GM10248 (cell line): ENCODE measurements at regions not wholly inside any gene's neighbourhood (a gene's known extent, or its start where the extent isn't known, plus 50 kb on each side); places are given as distances from the start of the nearest gene placed in this dataset.

Experiments
- CTCF ChIA-PET: fragments of 300-600 bp; sonication (Branson Sonifier 250); formaldehyde crosslinking; extraction: SDS; loops from one replicate; lab custom pipeline; 2021; ENCODE audit warnings: antibody characterized with exemption; lab: Yijun Ruan, JAX
- POLR2A ChIA-PET: fragments of 350-650 bp; sonication (Branson Sonifier 250); formaldehyde crosslinking; extraction: SDS; loops from one replicate; lab custom pipeline; 2020; ENCODE audit warnings: antibody characterized with exemption; lab: Yijun Ruan, JAX
- DNase-seq: peaks from one replicate; pipeline ENCODE4 v3.0.0; 2012; ENCODE audit errors: extremely low spot score
- TF ChIP-seq, protein P1 (sequence below): IDR thresholded peaks from 2 replicates; pipeline ENCODE4 v1.5.1; 2012; ENCODE audit warnings: mild to moderate bottlenecking, low read depth; ENCODE audit errors: extremely low read depth, missing control alignments, control extremely low read depth

DNA sequence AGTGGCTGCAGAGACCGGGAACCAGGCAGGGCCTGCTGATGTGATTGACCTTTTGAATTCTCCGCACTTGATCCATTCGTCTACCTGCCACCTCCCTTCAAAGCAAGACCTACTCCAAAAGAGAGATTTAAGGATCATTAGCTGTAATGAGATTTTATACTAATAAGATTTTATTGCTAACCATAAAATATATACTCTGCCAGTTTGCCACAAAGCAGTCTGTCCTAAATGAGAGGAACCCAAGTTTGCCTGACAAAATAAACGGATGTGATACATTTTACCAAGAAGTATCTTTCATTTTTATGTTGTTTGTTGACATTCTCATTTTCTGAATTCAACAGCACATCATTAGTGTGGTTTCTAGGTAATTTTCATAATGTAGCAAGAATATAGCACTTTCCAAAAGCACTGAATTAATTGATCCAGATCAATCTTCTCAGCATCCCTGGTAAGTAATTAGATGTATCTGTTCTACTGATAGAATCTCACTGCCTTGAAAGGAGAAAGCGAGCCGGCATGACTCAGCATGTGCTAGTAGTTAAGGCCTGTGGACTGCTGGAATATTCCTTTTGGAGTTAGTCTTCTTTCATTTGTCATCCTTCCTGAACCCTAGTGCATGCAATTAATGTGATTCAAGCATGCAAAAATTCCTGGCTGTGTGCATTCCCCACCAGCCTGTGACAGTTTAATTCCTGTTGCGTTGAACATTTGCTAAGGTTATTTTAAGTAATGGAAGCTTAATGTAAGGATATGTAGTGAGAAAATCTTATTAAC, 128.5 kb downstream of the ARL6IP6 start:
- no peak for DNase-seq
- TF ChIP-seq, protein P1, sequence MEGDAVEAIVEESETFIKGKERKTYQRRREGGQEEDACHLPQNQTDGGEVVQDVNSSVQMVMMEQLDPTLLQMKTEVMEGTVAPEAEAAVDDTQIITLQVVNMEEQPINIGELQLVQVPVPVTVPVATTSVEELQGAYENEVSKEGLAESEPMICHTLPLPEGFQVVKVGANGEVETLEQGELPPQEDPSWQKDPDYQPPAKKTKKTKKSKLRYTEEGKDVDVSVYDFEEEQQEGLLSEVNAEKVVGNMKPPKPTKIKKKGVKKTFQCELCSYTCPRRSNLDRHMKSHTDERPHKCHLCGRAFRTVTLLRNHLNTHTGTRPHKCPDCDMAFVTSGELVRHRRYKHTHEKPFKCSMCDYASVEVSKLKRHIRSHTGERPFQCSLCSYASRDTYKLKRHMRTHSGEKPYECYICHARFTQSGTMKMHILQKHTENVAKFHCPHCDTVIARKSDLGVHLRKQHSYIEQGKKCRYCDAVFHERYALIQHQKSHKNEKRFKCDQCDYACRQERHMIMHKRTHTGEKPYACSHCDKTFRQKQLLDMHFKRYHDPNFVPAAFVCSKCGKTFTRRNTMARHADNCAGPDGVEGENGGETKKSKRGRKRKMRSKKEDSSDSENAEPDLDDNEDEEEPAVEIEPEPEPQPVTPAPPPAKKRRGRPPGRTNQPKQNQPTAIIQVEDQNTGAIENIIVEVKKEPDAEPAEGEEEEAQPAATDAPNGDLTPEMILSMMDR, result no peak
- ChIA-PET POLR2A (no interaction called here), CTCF (interaction anchor here (1.7 kb wide), 1 partner anchor 9 kb away, joined by 4 read pairs; no protein-coding TSS in a partner anchor)

DNA sequence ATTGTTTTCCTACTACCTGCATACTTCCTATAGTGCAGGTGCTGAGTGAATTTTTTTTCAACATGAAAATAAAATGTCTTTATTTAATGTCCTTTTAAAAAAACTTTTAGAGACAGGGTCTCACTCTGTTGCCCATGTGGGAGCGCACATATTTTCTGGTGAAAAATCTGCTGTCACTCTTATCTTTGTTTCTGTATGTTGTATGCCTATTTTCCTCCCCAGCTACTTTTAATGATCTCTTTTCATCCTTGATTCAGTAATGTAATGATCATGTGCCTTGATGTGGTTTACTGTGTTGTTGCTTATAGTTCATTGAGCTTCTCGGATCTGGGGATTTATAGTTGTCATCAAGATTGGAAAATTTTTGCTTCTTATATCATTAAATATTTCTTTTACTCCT, 117.3 kb downstream of the ARL6IP6 start:
- no peak for DNase-seq
- ChIA-PET POLR2A (no interaction called here), CTCF (interaction anchor here (1.9 kb wide), 1 partner anchor 25 kb away, joined by 4 read pairs; no protein-coding TSS in a partner anchor)
- TF ChIP-seq, protein P1, result no peak

DNA sequence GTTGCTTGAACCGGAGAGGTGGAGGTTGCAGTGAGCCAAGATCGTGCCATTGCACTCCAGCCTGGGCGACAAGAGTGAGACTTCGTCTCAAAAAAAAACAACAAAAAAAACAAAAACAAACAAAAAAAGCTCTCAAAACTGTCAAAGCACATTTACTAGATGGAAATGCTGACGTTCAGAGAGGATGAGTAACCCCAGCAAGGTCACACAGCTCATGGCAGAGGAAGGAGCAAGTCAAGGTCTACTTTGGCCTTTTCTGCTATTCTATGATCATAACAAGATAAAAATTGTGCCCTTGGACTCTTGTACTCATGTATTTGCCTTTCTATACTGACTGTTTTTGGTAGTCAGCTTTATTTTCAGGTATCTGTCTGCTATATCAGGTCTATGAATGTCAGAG, 109.5 kb downstream of the ARL6IP6 start:
- POLR2A ChIA-PET, result no interaction called here
- CTCF ChIA-PET, result interaction anchor here (1.5 kb wide), 1 partner anchor 21 kb away, joined by 4 read pairs; no protein-coding TSS in a partner anchor
- TF ChIP-seq, protein P1, result no peak
- DNase-seq, result no peak

DNA sequence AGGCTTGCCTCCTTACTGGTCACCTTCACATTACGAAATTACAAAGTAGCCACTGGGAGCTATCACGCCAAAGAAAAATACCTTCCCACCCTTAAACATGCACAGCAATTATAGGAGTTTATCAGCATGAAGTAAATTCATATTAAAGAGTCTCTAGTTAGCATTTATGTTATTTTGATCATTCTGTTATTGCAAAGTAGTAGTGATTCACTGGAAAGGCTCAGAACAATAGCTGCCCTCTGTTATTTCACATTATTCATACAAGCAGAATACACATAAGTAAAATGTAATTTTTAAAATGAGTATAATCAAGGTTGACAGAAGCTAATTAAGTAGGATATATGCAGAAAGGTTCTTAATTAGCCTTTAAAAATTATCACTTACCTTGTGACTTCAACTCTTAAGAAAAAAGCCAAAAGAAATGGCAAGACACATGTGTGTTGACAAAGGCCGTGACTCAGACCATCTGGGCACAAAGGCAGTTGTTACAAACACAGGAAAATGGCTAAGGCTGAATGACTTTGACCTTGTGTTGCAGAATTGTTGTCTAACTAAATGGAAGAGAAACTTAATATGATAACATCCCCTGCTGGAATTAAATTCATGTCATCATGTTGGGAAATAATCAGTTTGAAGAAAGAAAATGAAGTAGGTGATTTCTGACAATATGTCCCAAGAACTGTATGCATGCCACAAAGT, 108.3 kb downstream of the ARL6IP6 start:
- ChIA-PET CTCF (interaction anchor here (0.8 to 1.2 kb wide), 2 partner anchors 15 to 20 kb away, joined by 3 read pairs; no protein-coding TSS in a partner anchor), POLR2A (no interaction called here)
- TF ChIP-seq, protein P1, result no peak
- no peak for DNase-seq

DNA sequence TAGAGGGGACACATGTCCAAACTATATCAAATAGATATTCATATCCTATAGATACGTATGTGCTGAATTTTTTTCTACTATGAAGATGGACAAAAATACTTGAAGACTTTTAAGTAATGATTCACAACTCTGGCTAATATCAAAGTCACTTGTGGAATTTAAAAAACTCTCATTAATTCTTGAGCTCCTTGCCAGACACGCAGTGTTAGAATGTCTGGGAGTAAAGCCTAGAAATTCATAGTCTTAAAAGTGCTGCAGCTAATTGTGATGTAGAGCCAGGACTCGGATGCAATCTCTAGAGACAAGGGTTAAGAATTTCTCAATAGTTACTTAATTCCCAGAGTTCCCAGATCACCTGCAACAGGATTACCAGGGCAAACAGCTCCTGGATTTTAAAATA, 107.4 kb downstream of the ARL6IP6 start:
- no peak for DNase-seq
- TF ChIP-seq, protein P1, result no peak
- CTCF ChIA-PET, result interaction anchor here (1.1 to 1.2 kb wide), 2 partner anchors 12 to 16 kb away, joined by 3 to 4 read pairs; no protein-coding TSS in a partner anchor
- POLR2A ChIA-PET, result no interaction called here

DNA sequence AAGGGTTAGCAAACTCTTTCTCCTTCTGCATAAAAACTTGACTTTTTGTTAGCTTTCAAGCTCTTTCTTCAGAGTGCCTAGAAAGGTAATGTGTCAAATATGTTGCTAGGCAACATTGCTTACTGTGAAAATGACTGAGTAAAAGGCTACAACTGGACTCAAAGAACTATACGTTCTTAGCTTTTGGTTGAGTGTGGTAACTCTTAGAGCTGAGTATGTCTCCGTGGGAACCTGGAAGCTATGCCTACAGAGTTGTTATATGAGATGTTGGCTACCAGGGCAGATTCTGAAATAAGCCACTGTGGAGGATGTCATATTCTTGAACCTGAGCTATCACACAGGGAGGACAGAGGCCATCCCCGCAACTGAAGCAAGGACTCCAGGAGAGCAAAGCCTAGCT, 105.5 kb downstream of the ARL6IP6 start:
- ChIA-PET CTCF (interaction anchor here (1.1 to 1.5 kb wide), 2 partner anchors 9 to 29 kb away, joined by 3 to 4 read pairs; no protein-coding TSS in a partner anchor), POLR2A (no interaction called here)
- TF ChIP-seq, protein P1, result no peak
- DNase-seq, result no peak
